Caco-2 (cell line): ENCODE measurements at regions not wholly inside any gene's neighbourhood (a gene's known extent, or its start where the extent isn't known, plus 50 kb on each side); places are given as distances from the start of the nearest gene placed in this dataset.

ENCODE experiments used
- BruUV-seq: library from RNA; stranded (reverse); fragments of 400-500 nt; replicated peaks from 2 replicates; lab custom pipeline; 2021; lab: Mats Ljungman, UMichigan
- CTCF ChIA-PET: fragments of 300-600 bp; sonication (Branson Sonifier 250); formaldehyde crosslinking; loops from one replicate; lab custom pipeline; 2022; ENCODE audit warnings: antibody characterized with exemption; lab: Charles Lee
- POLR2A ChIA-PET: fragments of 300-600 bp; sonication (Branson Sonifier 250); formaldehyde crosslinking; loops from one replicate; lab custom pipeline; 2022; ENCODE audit warnings: antibody characterized with exemption; lab: Charles Lee
- DNase-seq, 2 experiments: peaks; one replicate each; pipeline versions ENCODE4 v3.0.0 to v3.0.0-alpha.2; 2020 to 2022
- H3K27me3 ChIP-seq: replicated peaks from 2 replicates; pipeline ENCODE4 v1.6.0; 2011; ENCODE audit warnings: low read length; ENCODE audit not compliant: control insufficient read depth, insufficient read depth
- H3K36me3 ChIP-seq: 2 replicates; pipeline ENCODE4 v1.5.1; 2011; ENCODE audit warnings: low read length; ENCODE audit not compliant: control insufficient read depth, insufficient read depth
- H3K4me1 ChIP-seq: fragments of 250-450 bp; sonication (Bioruptor Pico); 2 replicates; pipeline ENCODE4 v1.5.1; 2020; ENCODE audit warnings: mild to moderate bottlenecking
- H3K4me3 ChIP-seq: 2 replicates; pipeline ENCODE4 v1.5.1; 2011; ENCODE audit warnings: low read depth, mild to moderate bottlenecking, control low read depth, low read length
- H3K9me3 ChIP-seq: fragments of 250-450 bp; sonication (Bioruptor Pico); 2 replicates; pipeline ENCODE4 v1.5.1; 2020; ENCODE audit warnings: mild to moderate bottlenecking, moderate library complexity
- H3K27ac Mint-ChIP-seq: one replicate; pipeline ENCODE4 v1.8.0; 2022; ENCODE audit warnings: mixed read lengths; ENCODE audit not compliant: unreplicated experiment
- H3K27me3 Mint-ChIP-seq: one replicate; pipeline ENCODE4 v1.8.0; 2022; ENCODE audit warnings: mixed read lengths; ENCODE audit not compliant: insufficient read depth, unreplicated experiment
- H3K36me3 Mint-ChIP-seq: one replicate; pipeline ENCODE4 v1.8.0; 2022; ENCODE audit warnings: mild to moderate bottlenecking, mixed read lengths; ENCODE audit not compliant: insufficient read depth, unreplicated experiment
- H3K4me1 Mint-ChIP-seq: one replicate; pipeline ENCODE4 v1.8.0; 2022; ENCODE audit warnings: low read depth, mixed read lengths; ENCODE audit not compliant: unreplicated experiment
- H3K4me3 Mint-ChIP-seq: one replicate; pipeline ENCODE4 v1.8.0; 2022; ENCODE audit warnings: mild to moderate bottlenecking, moderate library complexity, mixed read lengths; ENCODE audit not compliant: unreplicated experiment
- H3K9me3 Mint-ChIP-seq: one replicate; pipeline ENCODE4 v1.8.0; 2022; ENCODE audit warnings: mixed read lengths; ENCODE audit not compliant: unreplicated experiment
- intact Hi-C: fragments of 100-400 bp; cut with micrococcal nuclease; formaldehyde crosslinking; loops from one replicate; pipeline ENCODE4 v1.10.0; 2022; ENCODE audit not compliant: unreplicated experiment
- TF ChIP-seq, protein P1 (sequence below), 2 experiments: fragments of 200-600 bp in 1 of 2; IDR thresholded peaks; 1 replicate in 1 of 2; 2 replicates in 1 of 2; pipeline versions ENCODE4 v1.5.1 to v1.8.0; 2011 to 2022; ENCODE audit warnings: antibody characterized with exemption in 1 of 2, control low read depth in 1 of 2, inconsistent platforms in 1 of 2, low read depth in 1 of 2, low read length in 1 of 2, mild to moderate bottlenecking in 1 of 2, moderate library complexity in 1 of 2; ENCODE audit not compliant: insufficient read depth in 1 of 2, severe bottlenecking in 1 of 2, unreplicated experiment in 1 of 2

DNA sequence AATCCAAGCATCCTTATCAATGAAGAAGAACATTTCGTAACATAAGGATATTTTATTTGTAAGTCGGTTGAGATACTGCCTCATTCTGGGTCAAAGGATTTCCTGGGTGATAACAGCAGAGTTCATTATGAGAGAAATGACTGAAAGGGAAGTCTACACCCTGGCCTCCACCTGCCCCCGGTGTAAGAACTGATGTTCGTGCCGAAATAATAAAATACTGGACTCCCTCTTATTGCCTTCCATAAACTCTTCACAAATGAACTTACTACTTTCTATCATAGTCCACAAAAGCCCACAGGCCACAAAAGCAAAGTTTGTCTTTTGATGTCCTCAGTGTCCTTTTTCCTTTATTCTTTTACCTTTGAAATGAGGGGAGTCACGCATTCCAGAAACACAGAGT, 174.4 kb downstream of the SERPINI1 start:
- Histone ChIP-seq H3K36me3 (no peaks in the 10 kb centered on the region), H3K9me3 (no peaks in the 10 kb centered on the region), H3K27me3 (no peaks in the 10 kb centered on the region), H3K4me1 (peaks cover 15% of the 10 kb centered on the region), H3K4me3 (no peak overlapping the region)
- BruUV-seq: no TSS peak
- ChIA-PET CTCF (no interaction called here), POLR2A (no interaction called here)
- Mint-ChIP-seq H3K4me1 (peaks cover 31% of the 10 kb centered on the region), H3K27me3 (peaks cover 2% of the 10 kb centered on the region), H3K36me3 (no peaks in the 10 kb centered on the region), H3K4me3 (no peak overlapping the region), H3K9me3 (no peaks in the 10 kb centered on the region), H3K27ac (no peak overlapping the region)
- intact Hi-C loops: no loop called here
- TF ChIP-seq, protein P1, sequence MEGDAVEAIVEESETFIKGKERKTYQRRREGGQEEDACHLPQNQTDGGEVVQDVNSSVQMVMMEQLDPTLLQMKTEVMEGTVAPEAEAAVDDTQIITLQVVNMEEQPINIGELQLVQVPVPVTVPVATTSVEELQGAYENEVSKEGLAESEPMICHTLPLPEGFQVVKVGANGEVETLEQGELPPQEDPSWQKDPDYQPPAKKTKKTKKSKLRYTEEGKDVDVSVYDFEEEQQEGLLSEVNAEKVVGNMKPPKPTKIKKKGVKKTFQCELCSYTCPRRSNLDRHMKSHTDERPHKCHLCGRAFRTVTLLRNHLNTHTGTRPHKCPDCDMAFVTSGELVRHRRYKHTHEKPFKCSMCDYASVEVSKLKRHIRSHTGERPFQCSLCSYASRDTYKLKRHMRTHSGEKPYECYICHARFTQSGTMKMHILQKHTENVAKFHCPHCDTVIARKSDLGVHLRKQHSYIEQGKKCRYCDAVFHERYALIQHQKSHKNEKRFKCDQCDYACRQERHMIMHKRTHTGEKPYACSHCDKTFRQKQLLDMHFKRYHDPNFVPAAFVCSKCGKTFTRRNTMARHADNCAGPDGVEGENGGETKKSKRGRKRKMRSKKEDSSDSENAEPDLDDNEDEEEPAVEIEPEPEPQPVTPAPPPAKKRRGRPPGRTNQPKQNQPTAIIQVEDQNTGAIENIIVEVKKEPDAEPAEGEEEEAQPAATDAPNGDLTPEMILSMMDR (IDR thresholded peaks at IDR 0.05; ENCODE audit: insufficient read depth in 1 of 2, low read depth in 1 of 2, low read length in 1 of 2, severe bottlenecking in 1 of 2, unreplicated experiment in 1 of 2): no peak
- DNase-seq: no peak

DNA sequence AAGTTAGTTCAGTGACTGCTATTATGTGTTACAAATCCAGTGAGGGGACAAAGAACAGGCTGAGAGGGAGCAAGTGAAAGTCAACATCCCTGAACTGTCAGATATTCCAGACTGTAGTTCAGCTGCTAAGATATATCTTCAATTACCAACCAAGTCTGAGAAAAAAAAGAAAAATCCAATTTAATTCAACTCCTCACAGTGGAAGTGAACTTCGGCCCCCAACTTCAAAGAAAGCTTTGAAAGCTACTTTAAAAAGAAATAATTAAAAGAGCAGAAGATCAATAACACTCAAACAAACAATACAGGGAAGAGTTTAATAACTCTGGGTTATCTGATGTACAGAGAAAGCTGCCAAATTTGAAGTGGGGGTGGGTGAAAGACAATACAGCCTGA, 174.0 kb downstream of the SERPINI1 start:
- BruUV-seq: no TSS peak
- Mint-ChIP-seq H3K4me1 (peaks cover 31% of the 10 kb centered on the region), H3K4me3 (peak overlapping the region; percentile 1), H3K27me3 (peaks cover 2% of the 10 kb centered on the region), H3K9me3 (no peaks in the 10 kb centered on the region), H3K36me3 (no peaks in the 10 kb centered on the region), H3K27ac (peak overlapping the region; percentile 33)
- Histone ChIP-seq H3K9me3 (no peaks in the 10 kb centered on the region), H3K36me3 (no peaks in the 10 kb centered on the region), H3K27me3 (no peaks in the 10 kb centered on the region), H3K4me1 (peaks cover 15% of the 10 kb centered on the region), H3K4me3 (no peak overlapping the region)
- CTCF ChIA-PET: no interaction called here
- intact Hi-C loops: no loop called here
- no peak for DNase-seq
- TF ChIP-seq, protein P1 (IDR thresholded peaks at IDR 0.05; ENCODE audit: insufficient read depth in 1 of 2, low read depth in 1 of 2, low read length in 1 of 2, severe bottlenecking in 1 of 2, unreplicated experiment in 1 of 2): no peak
- POLR2A ChIA-PET: no interaction called here

DNA sequence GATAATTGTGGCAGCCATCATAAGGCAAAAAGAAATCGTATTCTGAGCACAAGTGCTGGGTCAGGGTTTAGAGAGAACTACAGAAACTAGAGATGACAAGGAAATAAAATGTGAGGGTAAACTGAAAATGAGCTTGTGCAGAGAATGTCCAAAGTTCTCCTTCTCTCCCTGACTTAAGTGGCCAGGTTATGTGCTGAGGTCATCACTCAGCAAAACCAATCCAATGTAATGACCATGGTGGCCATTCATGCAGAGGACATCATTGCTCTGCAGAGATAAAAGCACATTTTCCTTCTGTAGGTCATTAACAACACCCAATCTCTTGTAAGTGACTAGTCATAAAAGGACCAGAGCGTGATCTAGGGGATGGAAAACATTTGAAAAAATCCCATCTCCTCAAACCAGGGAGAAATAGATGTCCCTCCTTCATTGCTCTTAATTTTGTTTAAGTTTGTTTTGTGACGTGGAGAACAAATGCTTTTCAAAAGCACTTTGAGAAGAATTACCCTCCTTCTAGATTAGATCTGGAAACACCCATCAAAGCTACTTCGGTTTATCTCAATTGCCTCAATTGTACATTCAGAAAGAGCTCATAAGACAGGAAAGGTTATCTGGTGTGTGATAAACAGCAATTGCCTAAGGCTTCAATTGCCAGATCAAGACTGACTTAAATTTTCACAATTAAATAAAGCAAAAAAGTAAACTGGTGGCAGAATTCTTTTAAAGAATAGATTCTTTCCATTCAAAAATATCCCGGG, 173.4 kb downstream of the SERPINI1 start:
- H3K4me3 ChIP-seq: no peak overlapping the region
- no peaks in the 10 kb centered on the region for H3K27me3 ChIP-seq
- H3K27me3 Mint-ChIP-seq: peaks cover 2% of the 10 kb centered on the region
- H3K27ac Mint-ChIP-seq: peak overlapping the region; percentile 33
- H3K36me3 Mint-ChIP-seq: no peaks in the 10 kb centered on the region
- CTCF ChIA-PET: no interaction called here
- no peak for DNase-seq
- TF ChIP-seq, protein P1 (IDR thresholded peaks at IDR 0.05; ENCODE audit: insufficient read depth in 1 of 2, low read depth in 1 of 2, low read length in 1 of 2, severe bottlenecking in 1 of 2, unreplicated experiment in 1 of 2): no peak
- H3K4me1 Mint-ChIP-seq: peaks cover 31% of the 10 kb centered on the region
- no TSS peak for BruUV-seq
- intact Hi-C loops: no loop called here
- H3K4me3 Mint-ChIP-seq: peak overlapping the region; percentile 1
- no peaks in the 10 kb centered on the region for H3K9me3 Mint-ChIP-seq
- H3K4me1 ChIP-seq: peaks cover 15% of the 10 kb centered on the region
- POLR2A ChIA-PET: no interaction called here
- no peaks in the 10 kb centered on the region for H3K36me3 ChIP-seq
- H3K9me3 ChIP-seq: no peaks in the 10 kb centered on the region
